Brain microvascular endothelial cell (primary cell): ENCODE measurements at regions not wholly inside any gene's neighbourhood (a gene's known extent, or its start where the extent isn't known, plus 50 kb on each side); places are given as distances from the start of the nearest gene placed in this dataset.

Experiments
- DNase-seq: peaks from one replicate; pipeline ENCODE4 v3.0.0-alpha.2; 2020
- H3K27ac ChIP-seq: fragments of 250-450 bp; sonication (Bioruptor Pico); 2 replicates; pipeline ENCODE4 v1.5.1; 2020; ENCODE audit warnings: mild to moderate bottlenecking, moderate library complexity
- H3K27me3 ChIP-seq: fragments of 250-450 bp; sonication (Bioruptor Pico); replicated peaks from 2 replicates; pipeline ENCODE4 v1.5.1; 2020; ENCODE audit warnings: mild to moderate bottlenecking
- H3K36me3 ChIP-seq: fragments of 250-450 bp; sonication (Bioruptor Pico); replicated peaks from 2 replicates; pipeline ENCODE4 v1.5.1; 2020; ENCODE audit warnings: mild to moderate bottlenecking
- H3K4me3 ChIP-seq: 2 replicates; pipeline ENCODE4 v1.5.1; 2011; ENCODE audit warnings: low read depth, mild to moderate bottlenecking, control low read depth, low read length, moderate library complexity
- in situ Hi-C: cut with HindIII; loops from 2 replicates; pipeline ENCODE4 v1.10.0; 2017; ENCODE audit warnings: low sequenced_read_pairs, low pct_ligation_motif_present
- TF ChIP-seq, protein P1 (sequence below): IDR thresholded peaks from 2 replicates; pipeline ENCODE4 v1.5.1; 2011; ENCODE audit warnings: low read depth, mild to moderate bottlenecking, moderate library complexity, low read length, control low read depth, inconsistent platforms; ENCODE audit errors: missing control alignments

DNA sequence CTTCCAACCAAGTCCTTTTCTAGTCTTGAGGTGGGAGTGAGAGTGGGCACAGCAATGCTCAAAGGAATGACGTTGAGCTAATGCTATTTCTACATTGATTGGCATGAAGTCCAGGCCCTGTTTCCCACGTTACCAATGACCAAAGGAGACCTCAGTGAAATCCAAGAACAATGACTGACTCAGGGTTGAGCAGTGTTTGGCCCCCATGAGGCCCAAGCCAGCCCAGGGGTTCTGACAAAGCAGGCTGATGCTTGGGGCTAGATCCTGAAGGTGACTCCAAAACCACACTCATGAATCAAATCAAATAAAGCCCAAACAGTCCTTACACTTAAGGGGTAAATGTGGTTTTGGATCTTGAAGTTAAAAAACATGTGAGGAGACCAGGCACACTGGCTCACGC is 278.5 kb upstream of the GJB5 start:
- in situ Hi-C loops, result no loop called here
- Histone ChIP-seq H3K4me3 (no peak overlapping the region), H3K27me3 (no peaks in the 10 kb centered on the region), H3K36me3 (no peaks in the 10 kb centered on the region), H3K27ac (no peak overlapping the region)
- TF ChIP-seq, protein P1, sequence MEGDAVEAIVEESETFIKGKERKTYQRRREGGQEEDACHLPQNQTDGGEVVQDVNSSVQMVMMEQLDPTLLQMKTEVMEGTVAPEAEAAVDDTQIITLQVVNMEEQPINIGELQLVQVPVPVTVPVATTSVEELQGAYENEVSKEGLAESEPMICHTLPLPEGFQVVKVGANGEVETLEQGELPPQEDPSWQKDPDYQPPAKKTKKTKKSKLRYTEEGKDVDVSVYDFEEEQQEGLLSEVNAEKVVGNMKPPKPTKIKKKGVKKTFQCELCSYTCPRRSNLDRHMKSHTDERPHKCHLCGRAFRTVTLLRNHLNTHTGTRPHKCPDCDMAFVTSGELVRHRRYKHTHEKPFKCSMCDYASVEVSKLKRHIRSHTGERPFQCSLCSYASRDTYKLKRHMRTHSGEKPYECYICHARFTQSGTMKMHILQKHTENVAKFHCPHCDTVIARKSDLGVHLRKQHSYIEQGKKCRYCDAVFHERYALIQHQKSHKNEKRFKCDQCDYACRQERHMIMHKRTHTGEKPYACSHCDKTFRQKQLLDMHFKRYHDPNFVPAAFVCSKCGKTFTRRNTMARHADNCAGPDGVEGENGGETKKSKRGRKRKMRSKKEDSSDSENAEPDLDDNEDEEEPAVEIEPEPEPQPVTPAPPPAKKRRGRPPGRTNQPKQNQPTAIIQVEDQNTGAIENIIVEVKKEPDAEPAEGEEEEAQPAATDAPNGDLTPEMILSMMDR, result no peak
- DNase-seq, result no peak

DNA sequence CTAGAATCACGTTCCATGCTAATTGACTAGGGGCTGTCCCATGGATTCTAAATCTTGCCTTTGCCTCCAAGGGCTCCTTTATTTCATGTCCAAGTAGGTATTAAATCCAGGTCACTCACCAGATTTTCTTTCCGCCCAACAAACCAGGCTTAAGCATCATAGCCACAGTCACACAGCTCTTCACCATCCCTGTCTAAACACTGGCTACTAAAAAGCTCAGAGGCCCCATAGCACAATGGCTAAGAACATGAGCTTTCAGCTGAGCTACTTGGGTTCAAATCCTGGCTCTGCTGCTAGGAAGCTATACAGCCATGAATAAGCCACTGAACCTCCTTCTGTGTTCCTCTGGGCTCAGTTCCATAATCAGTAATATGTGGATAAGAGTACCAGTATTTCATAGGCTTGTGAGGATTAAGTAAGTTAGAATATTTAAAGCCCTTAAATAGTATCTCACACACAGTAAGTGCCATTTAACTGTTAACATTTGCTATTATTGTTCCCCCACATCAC is 277.2 kb upstream of the GJB5 start:
- H3K36me3 ChIP-seq, result no peaks in the 10 kb centered on the region
- in situ Hi-C loops, result no loop called here
- no peaks in the 10 kb centered on the region for H3K27me3 ChIP-seq
- no peak overlapping the region for H3K4me3 ChIP-seq
- no peak overlapping the region for H3K27ac ChIP-seq
- TF ChIP-seq, protein P1, result no peak
- DNase-seq, result no peak

DNA sequence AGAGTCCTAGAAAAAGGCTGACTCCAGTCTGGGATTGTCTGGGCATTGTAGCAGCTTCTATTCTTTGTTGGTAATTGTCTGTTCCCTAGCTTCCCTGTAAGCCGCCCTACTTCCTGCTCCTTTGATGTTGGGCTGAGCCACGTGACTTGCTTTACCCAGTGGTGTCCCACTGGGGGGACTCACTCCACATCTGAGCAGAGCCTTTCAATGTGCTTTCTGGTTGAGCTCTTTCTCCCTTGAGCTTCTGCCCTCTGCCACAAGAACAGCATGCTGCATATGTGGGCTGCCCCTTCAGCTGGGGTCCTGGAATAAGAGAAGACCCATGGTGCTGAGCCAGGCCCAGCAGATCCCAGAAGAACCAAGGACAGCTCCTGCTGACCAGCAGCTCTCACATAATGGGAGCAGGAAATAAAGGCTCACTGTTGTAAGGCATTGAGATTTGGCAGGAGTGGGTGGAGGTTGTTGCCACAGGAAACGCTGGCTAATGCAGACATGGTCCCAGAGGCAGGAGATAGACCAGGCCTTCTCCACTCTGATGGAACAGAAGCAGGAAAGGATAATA is 276.3 kb upstream of the GJB5 start:
- in situ Hi-C loops, result no loop called here
- no peak for DNase-seq
- no peaks in the 10 kb centered on the region for H3K36me3 ChIP-seq
- no peak overlapping the region for H3K4me3 ChIP-seq
- TF ChIP-seq, protein P1, result no peak
- H3K27me3 ChIP-seq, result no peaks in the 10 kb centered on the region
- no peak overlapping the region for H3K27ac ChIP-seq

DNA sequence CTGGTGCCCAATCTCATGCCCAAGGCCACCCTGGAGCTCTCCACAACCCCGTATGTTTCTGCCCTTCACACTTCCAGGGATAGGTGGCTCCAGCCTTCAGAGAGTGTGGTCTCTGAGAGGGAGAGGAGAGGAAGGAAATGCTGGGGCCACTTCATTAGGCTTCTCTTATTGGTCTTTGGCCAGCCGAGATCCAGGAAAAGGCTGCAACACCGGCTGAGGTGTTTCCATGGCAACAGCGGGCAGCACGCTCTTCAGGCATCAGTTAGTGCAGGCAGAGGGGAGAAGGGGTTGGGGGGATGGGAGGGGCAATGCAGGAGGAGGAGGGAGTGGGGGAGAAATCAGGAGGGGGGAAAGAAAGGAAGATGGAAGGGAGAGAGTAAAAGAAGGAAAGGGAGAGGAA is 275.1 kb upstream of the GJB5 start:
- in situ Hi-C loops, result no loop called here
- no peak overlapping the region for H3K4me3 ChIP-seq

DNA sequence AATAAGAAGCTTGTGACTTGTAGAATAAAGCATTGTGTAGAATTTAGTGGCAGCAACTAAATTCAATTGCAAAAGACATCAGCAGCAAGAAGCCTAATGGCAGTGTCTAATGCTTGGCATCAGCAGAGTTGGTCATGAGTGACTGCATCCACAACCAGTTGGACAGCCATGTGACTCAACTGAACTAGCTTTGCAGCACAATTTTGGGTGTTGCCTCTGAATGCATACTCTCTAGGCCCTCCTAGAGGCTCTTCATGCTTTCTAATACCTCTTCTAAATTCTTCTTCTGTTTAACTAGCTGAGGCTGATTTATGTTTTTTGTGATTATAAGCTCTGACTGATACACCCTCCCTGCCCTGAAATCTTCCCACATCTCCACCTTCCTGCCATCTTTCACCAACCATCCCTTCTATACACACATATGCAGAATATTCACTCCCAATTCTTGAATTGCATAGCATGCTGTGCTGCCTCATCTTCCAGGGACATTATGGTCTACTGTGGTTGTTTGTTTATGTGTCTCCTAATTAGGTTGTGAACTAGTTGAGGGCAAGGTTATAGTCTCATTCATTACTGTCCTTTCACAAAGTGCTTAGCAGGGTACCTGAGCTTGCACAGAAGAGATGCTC is 266.7 kb upstream of the GJB5 start:
- no peaks in the 10 kb centered on the region for H3K27me3 ChIP-seq
- no peak overlapping the region for H3K4me3 ChIP-seq
- DNase-seq, result no peak
- H3K36me3 ChIP-seq, result no peaks in the 10 kb centered on the region
- in situ Hi-C loops, result no loop called here
- TF ChIP-seq, protein P1, result no peak
- H3K27ac ChIP-seq, result no peak overlapping the region

More for the DNA sequence above, 275.1 kb upstream of the GJB5 start:
- DNase-seq, result no peak
- TF ChIP-seq, protein P1, result no peak
- Histone ChIP-seq H3K27ac (no peak overlapping the region), H3K27me3 (no peaks in the 10 kb centered on the region), H3K36me3 (no peaks in the 10 kb centered on the region)
